ENCODE measurements at regions not wholly inside any gene's neighbourhood (a gene's known extent, or its start where the extent isn't known, plus 50 kb on each side); places are given as distances from the start of the nearest gene placed in this dataset.

DNA sequence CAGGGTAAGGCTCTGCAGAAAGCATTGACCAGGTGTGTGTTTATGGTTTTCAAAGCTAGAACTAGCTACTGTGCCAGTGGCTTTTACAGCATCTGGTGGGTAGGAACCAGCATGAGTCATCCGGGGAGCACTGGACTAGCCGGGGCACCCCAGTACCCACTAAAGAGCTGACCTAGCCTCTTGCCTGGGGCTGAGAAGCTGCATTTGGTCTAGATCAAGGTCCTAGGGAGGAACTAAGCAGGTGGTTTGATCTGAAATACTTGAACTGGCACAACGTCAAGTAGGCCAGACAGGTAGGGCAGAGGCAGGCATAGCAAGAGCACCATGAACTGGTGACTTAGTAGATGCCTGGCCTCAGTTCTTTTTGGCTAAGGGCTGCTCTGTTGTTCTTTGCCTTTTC is 109.8 kb upstream of the PTPRK start:
- H3K36me3 ChIP-seq (ENCODE audit: control insufficient read depth in 2 of 2, insufficient read depth in 2 of 2, low read length in 1 of 2), result no peaks in the 10 kb centered on the region
- no peak for DNase-seq (ENCODE audit: low read depth, low spot score)
- SMC1A ChIA-PET (ENCODE audit: uncharacterized antibody, unreplicated experiment), result interaction anchor here (0.9 kb wide), 1 partner anchor 42 kb away, joined by 3 read pairs; no protein-coding TSS in a partner anchor
- CTCF ChIA-PET, result interaction anchor here (1.0 to 1.3 kb wide), 2 partner anchors 13 to 28 kb away, joined by 3 to 4 read pairs; no protein-coding TSS in a partner anchor
- H4K20me1 ChIP-seq (ENCODE audit: control insufficient read depth, insufficient read depth), result no peaks in the 10 kb centered on the region
- no peak overlapping the region for H2AFZ ChIP-seq (ENCODE audit: control insufficient read depth, low read depth, low read length)
- ATAC-seq, result peak; percentile 73
- intact Hi-C loops (cut with micrococcal nuclease; ENCODE audit: unreplicated experiment) (no loop called here), in situ Hi-C loops (cut with MboI) (no loop called here)
- TF ChIP-seq BHLHE40 (IDR thresholded peaks at IDR 0.05; ENCODE audit: borderline replicate concordance in 1 of 2, low read depth in 2 of 2, low read length in 1 of 2) (no peak), BCL11A (IDR thresholded peaks at IDR 0.05; ENCODE audit: low read depth, low read length) (no peak), RCOR1 (conservative IDR thresholded peaks at IDR 0.05; ENCODE audit: low read depth, low read length) (no peak), CTCF (IDR thresholded peaks at IDR 0.05 in 2 of 3, conservative IDR thresholded peaks at IDR 0.05 in 1 of 3; ENCODE audit: control insufficient read depth in 2 of 3, extremely low read depth in 1 of 3, insufficient read depth in 1 of 3, low read depth in 3 of 3, low read length in 3 of 3) (no peak), CEBPB (IDR thresholded peaks at IDR 0.05; ENCODE audit: borderline replicate concordance in 1 of 2, low read depth in 2 of 2, low read length in 2 of 2) (no peak), FOXK2 (IDR thresholded peaks at IDR 0.05) (no peak), ZZZ3 (IDR thresholded peaks at IDR 0.05; ENCODE audit: control insufficient read depth, insufficient read length, low read depth) (no peak), SMC3 (IDR thresholded peaks at IDR 0.05; ENCODE audit: borderline replicate concordance, low read length) (no peak), IKZF1 (conservative IDR thresholded peaks at IDR 0.05) (no peak)
- no peak overlapping the region for H3K27ac ChIP-seq (ENCODE audit: control insufficient read depth, insufficient read depth)
- no peaks in the 10 kb centered on the region for H3K27me3 ChIP-seq (replicated peaks in 1 of 2; ENCODE audit: control insufficient read depth in 2 of 2, insufficient read depth in 2 of 2, low read length in 1 of 2)
- no peak for FAIRE-seq
- POLR2A ChIA-PET, result no interaction called here
- WGBS (ENCODE audit: insufficient coverage, insufficient replicate concordance, low lambda C conversion rate, missing lambda C conversion rate), result 55% methylated on average over 3 of the region's 3 CpGs
- BruUV-seq (replicated peaks), result no TSS peak
- H3K4me2 ChIP-seq (ENCODE audit: control insufficient read depth, insufficient read depth), result no peak overlapping the region
- H3K4me3 ChIP-seq, result no peak overlapping the region
- RAD21 ChIA-PET (ENCODE audit: unreplicated experiment), result no interaction called here
- H3K79me2 ChIP-seq (ENCODE audit: control insufficient read depth, insufficient read depth, low read length), result no peaks in the 10 kb centered on the region
- H3K9me3 ChIP-seq (replicated peaks; ENCODE audit: control insufficient read depth, insufficient read depth, low read length), result no peaks in the 10 kb centered on the region
- H3K9ac ChIP-seq (ENCODE audit: control insufficient read depth, insufficient read depth, low read length), result no peak overlapping the region
- no peaks in the 10 kb centered on the region for H3K4me1 ChIP-seq (ENCODE audit: control insufficient read depth, insufficient read depth, low read length)

All from GM12878 (cell line).